Panc1 (cell line): ENCODE measurements at regions not wholly inside any gene's neighbourhood (a gene's known extent, or its start where the extent isn't known, plus 50 kb on each side); places are given as distances from the start of the nearest gene placed in this dataset.

Source experiments
- CTCF ChIP-seq: fragments of 450-650 bp; IDR thresholded peaks from 2 replicates; pipeline ENCODE4 v1.5.1; 2017; ENCODE audit warnings: mild to moderate bottlenecking
- POLR2AphosphoS5 ChIP-seq: IDR thresholded peaks from 2 replicates; pipeline ENCODE4 v1.6.1; 2012; ENCODE audit warnings: mild to moderate bottlenecking, low read depth, low read length, moderate library complexity
- TCF7L2 ChIP-seq: IDR thresholded peaks from 2 replicates; pipeline ENCODE4 v1.6.1; 2011; ENCODE audit warnings: mild to moderate bottlenecking, low read depth, low read length, inconsistent platforms
- TF ChIP-seq, protein P1 (sequence below), 2 experiments: IDR thresholded peaks; 2 replicates each; pipeline ENCODE4 v1.6.1; 2011 to 2012; ENCODE audit warnings: low read depth in 2 of 2, control low read depth in 1 of 2, low read length in 1 of 2, mild to moderate bottlenecking in 1 of 2, moderate library complexity in 1 of 2; ENCODE audit not compliant: insufficient read depth in 1 of 2

DNA sequence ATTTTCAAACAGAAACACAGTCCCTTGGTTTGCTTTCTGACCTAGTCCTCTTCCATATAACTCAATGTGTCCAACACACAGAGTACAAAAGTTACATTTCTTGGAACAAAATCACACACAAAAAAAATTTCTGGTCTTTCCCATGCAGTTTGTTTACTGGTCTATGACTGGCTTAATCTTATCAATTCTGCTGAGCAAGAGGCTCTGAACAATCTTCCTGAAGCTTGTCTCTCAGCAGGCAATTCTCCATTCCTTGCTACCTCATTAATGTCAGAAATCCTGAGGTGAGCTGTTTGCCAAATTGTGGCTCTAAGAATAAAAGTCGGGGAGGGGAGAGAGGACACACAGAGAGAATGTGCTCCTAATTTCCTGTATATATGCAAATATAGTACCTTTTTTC is 423.6 kb downstream of the HLX start:
- TF ChIP-seq CTCF (no peak), POLR2AphosphoS5 (no peak), TCF7L2 (no peak)
- TF ChIP-seq, protein P1, sequence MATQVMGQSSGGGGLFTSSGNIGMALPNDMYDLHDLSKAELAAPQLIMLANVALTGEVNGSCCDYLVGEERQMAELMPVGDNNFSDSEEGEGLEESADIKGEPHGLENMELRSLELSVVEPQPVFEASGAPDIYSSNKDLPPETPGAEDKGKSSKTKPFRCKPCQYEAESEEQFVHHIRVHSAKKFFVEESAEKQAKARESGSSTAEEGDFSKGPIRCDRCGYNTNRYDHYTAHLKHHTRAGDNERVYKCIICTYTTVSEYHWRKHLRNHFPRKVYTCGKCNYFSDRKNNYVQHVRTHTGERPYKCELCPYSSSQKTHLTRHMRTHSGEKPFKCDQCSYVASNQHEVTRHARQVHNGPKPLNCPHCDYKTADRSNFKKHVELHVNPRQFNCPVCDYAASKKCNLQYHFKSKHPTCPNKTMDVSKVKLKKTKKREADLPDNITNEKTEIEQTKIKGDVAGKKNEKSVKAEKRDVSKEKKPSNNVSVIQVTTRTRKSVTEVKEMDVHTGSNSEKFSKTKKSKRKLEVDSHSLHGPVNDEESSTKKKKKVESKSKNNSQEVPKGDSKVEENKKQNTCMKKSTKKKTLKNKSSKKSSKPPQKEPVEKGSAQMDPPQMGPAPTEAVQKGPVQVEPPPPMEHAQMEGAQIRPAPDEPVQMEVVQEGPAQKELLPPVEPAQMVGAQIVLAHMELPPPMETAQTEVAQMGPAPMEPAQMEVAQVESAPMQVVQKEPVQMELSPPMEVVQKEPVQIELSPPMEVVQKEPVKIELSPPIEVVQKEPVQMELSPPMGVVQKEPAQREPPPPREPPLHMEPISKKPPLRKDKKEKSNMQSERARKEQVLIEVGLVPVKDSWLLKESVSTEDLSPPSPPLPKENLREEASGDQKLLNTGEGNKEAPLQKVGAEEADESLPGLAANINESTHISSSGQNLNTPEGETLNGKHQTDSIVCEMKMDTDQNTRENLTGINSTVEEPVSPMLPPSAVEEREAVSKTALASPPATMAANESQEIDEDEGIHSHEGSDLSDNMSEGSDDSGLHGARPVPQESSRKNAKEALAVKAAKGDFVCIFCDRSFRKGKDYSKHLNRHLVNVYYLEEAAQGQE (IDR thresholded peaks at IDR 0.05; ENCODE audit: insufficient read depth in 1 of 2, low read depth in 2 of 2, low read length in 1 of 2), result no peak
